ENCODE measurements at regions not wholly inside any gene's neighbourhood (a gene's known extent, or its start where the extent isn't known, plus 50 kb on each side); places are given as distances from the start of the nearest gene placed in this dataset.
"Not testable (repeated sequence)": the region's sequence is repeated elsewhere in the genome, so short reads cannot be mapped to it uniquely, and the experiment has no call there.

- Histone ChIP-seq H3K27ac (no peak overlapping the region), H3K36me3 (no peaks in the 10 kb centered on the region), H3K27me3 (no peaks in the 10 kb centered on the region), H3K4me3 (no peak overlapping the region), H3K9me3 (no peaks in the 10 kb centered on the region), H3K4me1 (no peaks in the 10 kb centered on the region)
- TF ChIP-seq CTCF (IDR thresholded peaks at IDR 0.05), result no peak
- ATAC-seq, result no peak
- DNase-seq, result no peak
- intact Hi-C loops (cut with DNase I), result no loop called here
Measured at GRCh38 chr5:101785090-101785489, 511.0 kb downstream of the SLCO4C1 start.

- intact Hi-C loops (cut with DNase I), result no loop called here
- Histone ChIP-seq H3K27ac (no peak overlapping the region), H3K36me3 (no peaks in the 10 kb centered on the region), H3K4me1 (no peaks in the 10 kb centered on the region), H3K27me3 (no peaks in the 10 kb centered on the region), H3K4me3 (peak overlapping the region; percentile 39), H3K9me3 (no peaks in the 10 kb centered on the region)
- ATAC-seq, result peak; percentile 64
- TF ChIP-seq CTCF (IDR thresholded peaks at IDR 0.05), result no peak
- no peak for DNase-seq
Measured at GRCh38 chr5:101783241-101784013, 512.7 kb downstream of the SLCO4C1 start.

- DNase-seq, result no peak
- ATAC-seq, result no peak
- no peaks in the 10 kb centered on the region for H3K9me3 ChIP-seq
- no peak overlapping the region for H3K27ac ChIP-seq
- no peak overlapping the region for H3K4me3 ChIP-seq
- no peak for TF ChIP-seq CTCF (IDR thresholded peaks at IDR 0.05)
- intact Hi-C loops (cut with DNase I), result no loop called here
- H3K4me1 ChIP-seq, result no peaks in the 10 kb centered on the region
- H3K36me3 ChIP-seq, result no peaks in the 10 kb centered on the region
- H3K27me3 ChIP-seq, result no peaks in the 10 kb centered on the region
Measured at GRCh38 chr5:101782352-101783103, 513.6 kb downstream of the SLCO4C1 start.

- no peak overlapping the region for H3K27ac ChIP-seq
- TF ChIP-seq CTCF (IDR thresholded peaks at IDR 0.05), result no peak
- no peak overlapping the region for H3K4me3 ChIP-seq
- ATAC-seq (no peak), DNase-seq (no peak)
- H3K27me3 ChIP-seq, result no peaks in the 10 kb centered on the region
- no peaks in the 10 kb centered on the region for H3K4me1 ChIP-seq
- no peaks in the 10 kb centered on the region for H3K9me3 ChIP-seq
- no peaks in the 10 kb centered on the region for H3K36me3 ChIP-seq
- intact Hi-C loops (cut with DNase I), result no loop called here
Measured at GRCh38 chr5:101751105-101751504, 545.0 kb downstream of the SLCO4C1 start.

- H3K4me1 ChIP-seq; H3K27ac ChIP-seq; H3K27me3 ChIP-seq; H3K9me3 ChIP-seq; DNase-seq; ATAC-seq; H3K4me3 ChIP-seq; H3K36me3 ChIP-seq; intact Hi-C loops (cut with DNase I): not testable (repeated sequence)
Measured at GRCh38 chr5:101743000-101743399, 553.1 kb downstream of the SLCO4C1 start.

GRCh38 chr5:101728933-101729332 is 567.2 kb downstream of the SLCO4C1 start:
- H3K4me1 ChIP-seq, result no peaks in the 10 kb centered on the region
- ATAC-seq, result no peak
- no peaks in the 10 kb centered on the region for H3K36me3 ChIP-seq
- no peak for DNase-seq
- no peaks in the 10 kb centered on the region for H3K27me3 ChIP-seq
- H3K4me3 ChIP-seq, result no peak overlapping the region
- intact Hi-C loops (cut with DNase I), result no loop called here
- no peak overlapping the region for H3K27ac ChIP-seq
- no peak for TF ChIP-seq CTCF (IDR thresholded peaks at IDR 0.05)
- no peaks in the 10 kb centered on the region for H3K9me3 ChIP-seq
